HepG2 (cell line): ENCODE measurements at regions not wholly inside any gene's neighbourhood (a gene's known extent, or its start where the extent isn't known, plus 50 kb on each side); places are given as distances from the start of the nearest gene placed in this dataset.

Experiments used
- DDIT3 ChIP-seq: sonication (generic); formaldehyde crosslinking; IDR thresholded peaks from 2 replicates; pipeline ENCODE4 v1.4.0; 2020; ENCODE audit warnings: mild to moderate bottlenecking, missing genetic modification reagents
- GLI4 ChIP-seq: sonication (generic); formaldehyde crosslinking; IDR thresholded peaks from 2 replicates; pipeline ENCODE4 v1.5.1; 2020; ENCODE audit warnings: missing genetic modification reagents, mild to moderate bottlenecking, moderate library complexity, borderline replicate concordance
- KDM2A ChIP-seq: sonication (generic); formaldehyde crosslinking; IDR thresholded peaks from 2 replicates; pipeline ENCODE4 v1.4.0; 2020; ENCODE audit warnings: low read depth, missing genetic modification reagents, borderline replicate concordance
- KDM5B ChIP-seq: sonication (generic); formaldehyde crosslinking; IDR thresholded peaks from 2 replicates; pipeline ENCODE4 v1.4.0; 2020; ENCODE audit warnings: missing genetic modification reagents, mild to moderate bottlenecking, borderline replicate concordance
- KLF11 ChIP-seq: IDR thresholded peaks from 2 replicates; pipeline ENCODE4 v1.6.1; 2016; ENCODE audit warnings: missing compliant biosample characterization
- MAFK ChIP-seq, 2 experiments: IDR thresholded peaks in 1 of 2; conservative IDR thresholded peaks in 1 of 2; 2 replicates each; pipeline ENCODE4 v1.6.1; 2011; ENCODE audit warnings: improper control_type of control experiment in 2 of 2, low read length in 2 of 2
- MED1 ChIP-seq: sonication (generic); formaldehyde crosslinking; IDR thresholded peaks from 2 replicates; pipeline ENCODE4 v1.4.0; 2020; ENCODE audit warnings: missing genetic modification reagents
- MTA3 ChIP-seq: sonication (generic); formaldehyde crosslinking; IDR thresholded peaks from 2 replicates; pipeline ENCODE4 v1.4.0; 2020; ENCODE audit warnings: missing genetic modification reagents
- MYNN ChIP-seq: sonication (generic); formaldehyde crosslinking; IDR thresholded peaks from 2 replicates; pipeline ENCODE4 v1.4.0; 2020; ENCODE audit warnings: mild to moderate bottlenecking, low read depth, missing genetic modification reagents
- POLR2AphosphoS5 ChIP-seq: IDR thresholded peaks from 2 replicates; pipeline ENCODE4 v1.6.1; 2012; ENCODE audit warnings: low read depth, low read length
- RCOR2 ChIP-seq: IDR thresholded peaks from 2 replicates; pipeline ENCODE4 v1.6.1; 2016; ENCODE audit warnings: missing biosample characterization, missing genetic modification reagents
- SAFB2 ChIP-seq: sonication (generic); formaldehyde crosslinking; IDR thresholded peaks from 2 replicates; pipeline ENCODE4 v1.5.1; 2020; ENCODE audit warnings: missing genetic modification reagents, low read depth, mild to moderate bottlenecking, borderline replicate concordance
- THYN1 ChIP-seq: sonication (generic); formaldehyde crosslinking; IDR thresholded peaks from 2 replicates; pipeline ENCODE4 v1.8.1; 2023; ENCODE audit warnings: low read depth, mild to moderate bottlenecking, moderate library complexity, missing genetic modification reagents, borderline replicate concordance
- ZNF280B ChIP-seq: sonication (generic); formaldehyde crosslinking; IDR thresholded peaks from 2 replicates; pipeline ENCODE4 v1.5.0; 2020; ENCODE audit warnings: missing genetic modification reagents, mild to moderate bottlenecking, borderline replicate concordance
- ZNF296 ChIP-seq: sonication (generic); formaldehyde crosslinking; conservative IDR thresholded peaks from 2 replicates; pipeline ENCODE4 v1.5.0; 2020; ENCODE audit warnings: mild to moderate bottlenecking, missing genetic modification reagents
- ZNF761 ChIP-seq: sonication (generic); formaldehyde crosslinking; conservative IDR thresholded peaks from 2 replicates; pipeline ENCODE4 v1.4.0; 2020; ENCODE audit warnings: mild to moderate bottlenecking, missing genetic modification reagents
- ZNF879 ChIP-seq: sonication (generic); formaldehyde crosslinking; IDR thresholded peaks from 2 replicates; pipeline ENCODE4 v1.8.1; 2023; ENCODE audit warnings: missing genetic modification reagents
- ZSCAN30 ChIP-seq: sonication (generic); formaldehyde crosslinking; IDR thresholded peaks from 2 replicates; pipeline ENCODE4 v1.5.0; 2020; ENCODE audit warnings: mild to moderate bottlenecking, missing genetic modification reagents
- TF ChIP-seq, protein P1 (sequence below): IDR thresholded peaks from 2 replicates; pipeline ENCODE4 v1.6.1; 2016; ENCODE audit warnings: low read depth, missing genetic modification reagents, missing compliant biosample characterization
- TF ChIP-seq, protein P2 (sequence below): sonication (generic); formaldehyde crosslinking; IDR thresholded peaks from 2 replicates; pipeline ENCODE4 v1.4.0; 2020; ENCODE audit warnings: missing genetic modification reagents

DNA sequence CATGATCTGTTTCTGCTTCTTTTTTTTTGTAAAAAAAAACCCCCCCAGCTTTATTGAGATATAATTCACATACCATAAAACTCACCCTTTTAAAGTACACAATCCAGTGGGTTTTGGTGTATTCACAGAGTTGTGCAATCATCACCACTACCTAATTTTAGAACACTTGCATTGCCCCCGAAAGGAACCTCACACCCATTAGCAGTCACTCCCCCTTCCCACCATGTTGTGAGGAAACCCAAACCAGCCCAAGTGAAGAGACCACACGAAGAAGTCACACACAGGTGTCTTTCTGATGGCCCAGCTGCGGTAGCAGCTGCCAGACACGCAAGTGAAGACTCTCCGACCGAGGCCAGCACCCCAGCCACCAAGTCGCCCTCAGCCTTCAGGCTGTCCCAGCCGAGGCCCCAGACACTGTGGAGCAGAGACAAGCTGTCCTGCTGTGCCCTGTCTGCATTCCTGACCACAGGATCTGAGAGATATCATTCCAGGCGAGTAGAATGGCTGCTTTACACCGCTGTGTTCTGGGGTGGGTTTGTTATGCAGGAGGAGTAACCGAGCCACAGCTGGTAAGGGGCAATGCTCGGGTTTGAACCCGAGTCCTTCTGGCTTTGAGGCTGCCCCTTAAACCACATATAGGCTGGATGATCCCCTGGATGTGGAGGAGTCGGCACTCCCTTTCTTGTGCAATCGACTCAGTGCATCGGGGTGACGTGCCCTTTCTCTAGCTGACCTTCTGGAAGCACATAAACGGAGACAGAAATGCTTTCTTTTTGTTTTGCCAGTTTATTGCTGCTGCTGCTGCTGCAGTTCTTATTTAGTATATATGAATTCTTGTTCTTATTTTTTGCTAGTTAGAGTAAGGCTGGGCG, 59.1 kb upstream of the PTPN1 start (continued):
- TF ChIP-seq KDM5B: peak; percentile 61; the same call in 1 of the 2 replicates
- TF ChIP-seq SAFB2: no peak
- TF ChIP-seq MTA3 (CRISPR knock-in tag): no peak
- TF ChIP-seq RCOR2 (CRISPR knock-in tag): peak; percentile 51
- TF ChIP-seq ZNF761: peak; percentile 71; the same call in 1 of the 2 replicates
- peak; percentile 48; the same call in 1 of the 2 replicates for TF ChIP-seq POLR2AphosphoS5
- peak; percentile 58 for TF ChIP-seq MED1 (CRISPR knock-in tag)
- TF ChIP-seq, protein P1, sequence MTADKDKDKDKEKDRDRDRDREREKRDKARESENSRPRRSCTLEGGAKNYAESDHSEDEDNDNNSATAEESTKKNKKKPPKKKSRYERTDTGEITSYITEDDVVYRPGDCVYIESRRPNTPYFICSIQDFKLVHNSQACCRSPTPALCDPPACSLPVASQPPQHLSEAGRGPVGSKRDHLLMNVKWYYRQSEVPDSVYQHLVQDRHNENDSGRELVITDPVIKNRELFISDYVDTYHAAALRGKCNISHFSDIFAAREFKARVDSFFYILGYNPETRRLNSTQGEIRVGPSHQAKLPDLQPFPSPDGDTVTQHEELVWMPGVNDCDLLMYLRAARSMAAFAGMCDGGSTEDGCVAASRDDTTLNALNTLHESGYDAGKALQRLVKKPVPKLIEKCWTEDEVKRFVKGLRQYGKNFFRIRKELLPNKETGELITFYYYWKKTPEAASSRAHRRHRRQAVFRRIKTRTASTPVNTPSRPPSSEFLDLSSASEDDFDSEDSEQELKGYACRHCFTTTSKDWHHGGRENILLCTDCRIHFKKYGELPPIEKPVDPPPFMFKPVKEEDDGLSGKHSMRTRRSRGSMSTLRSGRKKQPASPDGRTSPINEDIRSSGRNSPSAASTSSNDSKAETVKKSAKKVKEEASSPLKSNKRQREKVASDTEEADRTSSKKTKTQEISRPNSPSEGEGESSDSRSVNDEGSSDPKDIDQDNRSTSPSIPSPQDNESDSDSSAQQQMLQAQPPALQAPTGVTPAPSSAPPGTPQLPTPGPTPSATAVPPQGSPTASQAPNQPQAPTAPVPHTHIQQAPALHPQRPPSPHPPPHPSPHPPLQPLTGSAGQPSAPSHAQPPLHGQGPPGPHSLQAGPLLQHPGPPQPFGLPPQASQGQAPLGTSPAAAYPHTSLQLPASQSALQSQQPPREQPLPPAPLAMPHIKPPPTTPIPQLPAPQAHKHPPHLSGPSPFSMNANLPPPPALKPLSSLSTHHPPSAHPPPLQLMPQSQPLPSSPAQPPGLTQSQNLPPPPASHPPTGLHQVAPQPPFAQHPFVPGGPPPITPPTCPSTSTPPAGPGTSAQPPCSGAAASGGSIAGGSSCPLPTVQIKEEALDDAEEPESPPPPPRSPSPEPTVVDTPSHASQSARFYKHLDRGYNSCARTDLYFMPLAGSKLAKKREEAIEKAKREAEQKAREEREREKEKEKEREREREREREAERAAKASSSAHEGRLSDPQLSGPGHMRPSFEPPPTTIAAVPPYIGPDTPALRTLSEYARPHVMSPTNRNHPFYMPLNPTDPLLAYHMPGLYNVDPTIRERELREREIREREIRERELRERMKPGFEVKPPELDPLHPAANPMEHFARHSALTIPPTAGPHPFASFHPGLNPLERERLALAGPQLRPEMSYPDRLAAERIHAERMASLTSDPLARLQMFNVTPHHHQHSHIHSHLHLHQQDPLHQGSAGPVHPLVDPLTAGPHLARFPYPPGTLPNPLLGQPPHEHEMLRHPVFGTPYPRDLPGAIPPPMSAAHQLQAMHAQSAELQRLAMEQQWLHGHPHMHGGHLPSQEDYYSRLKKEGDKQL: no peak
- TF ChIP-seq GLI4 (CRISPR knock-in tag): peak; percentile 91; the same call in 1 of the 2 replicates
- TF ChIP-seq ZNF280B: peak; percentile 89; the same call in 1 of the 2 replicates
- TF ChIP-seq ZNF296: no peak
- TF ChIP-seq MYNN (CRISPR knock-in tag): no peak
- no peak for TF ChIP-seq MAFK (conservative IDR thresholded peaks at IDR 0.05 in 1 of 2, IDR thresholded peaks at IDR 0.05 in 1 of 2; ENCODE audit: low read length in 2 of 2)
- TF ChIP-seq THYN1 (CRISPR knock-in tag): no peak
- no peak for TF ChIP-seq DDIT3
- TF ChIP-seq KDM2A (CRISPR knock-in tag): peak; percentile 55
- TF ChIP-seq KLF11 (CRISPR knock-in tag): peak; percentile 41; the same call in 1 of the 2 replicates
- no peak for TF ChIP-seq ZNF879 (CRISPR knock-in tag)
- TF ChIP-seq ZSCAN30 (CRISPR knock-in tag): 0 out of 2 replicates have a peak, but pooled peaks have one; percentile 38
- TF ChIP-seq, protein P2, sequence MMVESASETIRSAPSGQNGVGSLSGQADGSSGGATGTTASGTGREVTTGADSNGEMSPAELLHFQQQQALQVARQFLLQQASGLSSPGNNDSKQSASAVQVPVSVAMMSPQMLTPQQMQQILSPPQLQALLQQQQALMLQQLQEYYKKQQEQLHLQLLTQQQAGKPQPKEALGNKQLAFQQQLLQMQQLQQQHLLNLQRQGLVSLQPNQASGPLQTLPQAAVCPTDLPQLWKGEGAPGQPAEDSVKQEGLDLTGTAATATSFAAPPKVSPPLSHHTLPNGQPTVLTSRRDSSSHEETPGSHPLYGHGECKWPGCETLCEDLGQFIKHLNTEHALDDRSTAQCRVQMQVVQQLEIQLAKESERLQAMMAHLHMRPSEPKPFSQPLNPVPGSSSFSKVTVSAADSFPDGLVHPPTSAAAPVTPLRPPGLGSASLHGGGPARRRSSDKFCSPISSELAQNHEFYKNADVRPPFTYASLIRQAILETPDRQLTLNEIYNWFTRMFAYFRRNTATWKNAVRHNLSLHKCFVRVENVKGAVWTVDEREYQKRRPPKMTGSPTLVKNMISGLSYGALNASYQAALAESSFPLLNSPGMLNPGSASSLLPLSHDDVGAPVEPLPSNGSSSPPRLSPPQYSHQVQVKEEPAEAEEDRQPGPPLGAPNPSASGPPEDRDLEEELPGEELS (CRISPR knock-in tag): no peak; the same call in 1 of the 2 replicates
